Astrocyte (in vitro differentiated cells and primary cell): ENCODE measurements at regions not wholly inside any gene's neighbourhood (a gene's known extent, or its start where the extent isn't known, plus 50 kb on each side); places are given as distances from the start of the nearest gene placed in this dataset.
A peak's percentile ranks its signal among the peaks of the same experiment; 100 is the strongest.

Source experiments
- DNase-seq: peaks from one replicate; pipeline ENCODE4 v3.0.0-alpha.2; 2010; ENCODE audit warnings: low read depth
- FAIRE-seq: peaks from 2 replicates; lab custom pipeline; 2011; peaks lifted over from hg19 to GRCh38; lab: Jason Lieb, UNC
- H2AFZ ChIP-seq: 2 replicates; pipeline ENCODE4 v1.6.0; 2012; ENCODE audit warnings: low read depth, low read length, inconsistent platforms
- H3K27ac ChIP-seq: 2 replicates; pipeline ENCODE4 v1.5.1; 2011; ENCODE audit warnings: low read depth, low read length, inconsistent platforms
- H3K27me3 ChIP-seq: 2 replicates; pipeline ENCODE4 v1.6.0; 2011; ENCODE audit warnings: low read length, inconsistent platforms; ENCODE audit not compliant: insufficient read depth
- H3K36me3 ChIP-seq: 2 replicates; pipeline ENCODE4 v1.5.1; 2011; ENCODE audit warnings: low read length, inconsistent platforms; ENCODE audit not compliant: insufficient read depth
- H3K4me1 ChIP-seq: 2 replicates; pipeline ENCODE4 v1.5.1; 2011; ENCODE audit warnings: low read length, inconsistent platforms; ENCODE audit not compliant: insufficient read depth
- H3K4me2 ChIP-seq: 2 replicates; pipeline ENCODE4 v1.6.0; 2012; ENCODE audit warnings: low read length, inconsistent platforms
- H3K4me3 ChIP-seq: 2 replicates; pipeline ENCODE4 v1.5.1; 2011; ENCODE audit warnings: low read depth, mild to moderate bottlenecking, low read length, inconsistent platforms; ENCODE audit not compliant: insufficient read depth
- H3K79me2 ChIP-seq: 2 replicates; pipeline ENCODE4 v1.6.0; 2012; ENCODE audit warnings: mild to moderate bottlenecking, low read length, inconsistent platforms; ENCODE audit not compliant: insufficient read depth
- H3K9ac ChIP-seq: 2 replicates; pipeline ENCODE4 v1.6.0; 2012; ENCODE audit warnings: mild to moderate bottlenecking, low read length, inconsistent platforms
- H3K9me3 ChIP-seq: 2 replicates; pipeline ENCODE4 v1.5.1; 2012; ENCODE audit warnings: low read depth, mild to moderate bottlenecking, low read length, inconsistent platforms; ENCODE audit not compliant: insufficient read depth
- H4K20me1 ChIP-seq: 2 replicates; pipeline ENCODE4 v1.6.0; 2012; ENCODE audit warnings: low read length, inconsistent platforms; ENCODE audit not compliant: insufficient read depth
- H3K27ac Mint-ChIP-seq: one replicate; pipeline ENCODE4 v1.8.0; 2021; ENCODE audit warnings: mild to moderate bottlenecking, mixed read lengths; ENCODE audit not compliant: unreplicated experiment
- H3K27me3 Mint-ChIP-seq: one replicate; pipeline ENCODE4 v1.8.0; 2021; ENCODE audit warnings: low read depth, mixed read lengths; ENCODE audit not compliant: unreplicated experiment
- H3K36me3 Mint-ChIP-seq: one replicate; pipeline ENCODE4 v1.8.0; 2021; ENCODE audit warnings: low read depth, mixed read lengths; ENCODE audit not compliant: unreplicated experiment
- H3K4me1 Mint-ChIP-seq: one replicate; pipeline ENCODE4 v1.8.0; 2021; ENCODE audit warnings: low read depth, mixed read lengths; ENCODE audit not compliant: unreplicated experiment
- H3K4me3 Mint-ChIP-seq: one replicate; pipeline ENCODE4 v1.8.0; 2021; ENCODE audit warnings: mild to moderate bottlenecking, moderate library complexity, mixed read lengths; ENCODE audit not compliant: unreplicated experiment
- H3K9me3 Mint-ChIP-seq: one replicate; pipeline ENCODE4 v1.8.0; 2021; ENCODE audit warnings: mild to moderate bottlenecking, mixed read lengths; ENCODE audit not compliant: unreplicated experiment
- EZH2 ChIP-seq: IDR thresholded peaks from 2 replicates; pipeline ENCODE4 v1.6.1; 2012; ENCODE audit warnings: mild to moderate bottlenecking, low read length, inconsistent platforms; ENCODE audit not compliant: insufficient read depth
- TF ChIP-seq, protein P1 (sequence below): IDR thresholded peaks from 2 replicates; pipeline ENCODE4 v1.5.1; 2011; ENCODE audit warnings: low read depth, mild to moderate bottlenecking, inconsistent platforms, low read length, moderate library complexity; ENCODE audit not compliant: insufficient read depth

DNA sequence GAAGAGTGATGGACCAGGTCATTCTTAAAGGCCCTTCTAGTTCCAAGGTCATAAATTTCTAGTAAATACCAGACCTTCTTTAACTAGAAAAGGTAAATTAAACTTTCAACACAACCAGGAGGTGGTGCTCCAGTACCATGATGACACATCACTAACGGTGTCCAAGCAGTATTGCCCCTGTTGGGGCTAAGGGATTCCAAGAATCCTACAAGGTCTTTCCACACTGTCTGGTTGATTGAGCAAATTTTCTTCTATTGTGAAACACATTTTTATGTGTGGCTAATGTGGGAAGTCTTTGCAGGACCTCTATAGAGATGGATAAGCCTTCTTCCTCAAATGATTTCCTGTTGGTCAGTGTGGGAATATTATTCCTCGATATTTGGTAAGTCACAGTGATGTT is 459.6 kb upstream of the PAPPA start:
- no peaks in the 10 kb centered on the region for H3K36me3 ChIP-seq
- H2AFZ ChIP-seq: no peak overlapping the region
- H3K9ac ChIP-seq: no peak overlapping the region
- no peaks in the 10 kb centered on the region for H3K9me3 Mint-ChIP-seq
- FAIRE-seq (peak; percentile 78), DNase-seq (peak; percentile 86)
- no peak overlapping the region for H3K4me2 ChIP-seq
- H3K4me1 ChIP-seq: peaks cover 23% of the 10 kb centered on the region
- TF ChIP-seq, protein P1, sequence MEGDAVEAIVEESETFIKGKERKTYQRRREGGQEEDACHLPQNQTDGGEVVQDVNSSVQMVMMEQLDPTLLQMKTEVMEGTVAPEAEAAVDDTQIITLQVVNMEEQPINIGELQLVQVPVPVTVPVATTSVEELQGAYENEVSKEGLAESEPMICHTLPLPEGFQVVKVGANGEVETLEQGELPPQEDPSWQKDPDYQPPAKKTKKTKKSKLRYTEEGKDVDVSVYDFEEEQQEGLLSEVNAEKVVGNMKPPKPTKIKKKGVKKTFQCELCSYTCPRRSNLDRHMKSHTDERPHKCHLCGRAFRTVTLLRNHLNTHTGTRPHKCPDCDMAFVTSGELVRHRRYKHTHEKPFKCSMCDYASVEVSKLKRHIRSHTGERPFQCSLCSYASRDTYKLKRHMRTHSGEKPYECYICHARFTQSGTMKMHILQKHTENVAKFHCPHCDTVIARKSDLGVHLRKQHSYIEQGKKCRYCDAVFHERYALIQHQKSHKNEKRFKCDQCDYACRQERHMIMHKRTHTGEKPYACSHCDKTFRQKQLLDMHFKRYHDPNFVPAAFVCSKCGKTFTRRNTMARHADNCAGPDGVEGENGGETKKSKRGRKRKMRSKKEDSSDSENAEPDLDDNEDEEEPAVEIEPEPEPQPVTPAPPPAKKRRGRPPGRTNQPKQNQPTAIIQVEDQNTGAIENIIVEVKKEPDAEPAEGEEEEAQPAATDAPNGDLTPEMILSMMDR: peak; percentile 35
- TF ChIP-seq EZH2: no peak
- H3K4me1 Mint-ChIP-seq: peaks cover 35% of the 10 kb centered on the region
- no peaks in the 10 kb centered on the region for H3K36me3 Mint-ChIP-seq
- H3K27ac ChIP-seq: peak overlapping the region; percentile 17
- H4K20me1 ChIP-seq: no peaks in the 10 kb centered on the region
- no peaks in the 10 kb centered on the region for H3K9me3 ChIP-seq
- H3K27ac Mint-ChIP-seq: peak overlapping the region; percentile 92
- H3K27me3 ChIP-seq: no peaks in the 10 kb centered on the region
- H3K79me2 ChIP-seq: no peaks in the 10 kb centered on the region
- no peak overlapping the region for H3K4me3 Mint-ChIP-seq
- H3K27me3 Mint-ChIP-seq: no peaks in the 10 kb centered on the region
- no peak overlapping the region for H3K4me3 ChIP-seq

DNA sequence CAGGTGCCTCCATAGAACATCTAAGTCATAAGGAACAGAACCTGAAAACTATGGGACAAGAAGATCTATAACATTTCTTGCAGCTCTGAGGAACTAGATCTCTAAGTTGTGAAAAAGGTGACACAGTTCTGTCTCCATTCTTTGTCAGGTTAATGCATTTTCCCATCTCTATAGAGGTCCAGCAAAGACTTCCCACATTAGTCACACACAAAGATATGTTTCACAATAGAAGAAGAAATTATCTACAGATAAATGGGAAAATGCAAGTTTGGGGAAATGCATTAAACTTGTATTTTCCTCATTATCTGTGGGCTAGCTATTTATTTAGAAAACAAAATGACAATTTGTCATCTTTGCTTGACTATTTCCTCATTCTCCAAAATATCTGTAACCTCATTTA is 458.6 kb upstream of the PAPPA start:
- no peak for FAIRE-seq
- Mint-ChIP-seq H3K4me3 (no peak overlapping the region), H3K4me1 (peaks cover 35% of the 10 kb centered on the region), H3K36me3 (no peaks in the 10 kb centered on the region), H3K27me3 (no peaks in the 10 kb centered on the region), H3K9me3 (no peaks in the 10 kb centered on the region), H3K27ac (peak overlapping the region; percentile 50)
- H3K27ac ChIP-seq: no peak overlapping the region
- no peak for DNase-seq
- H3K9me3 ChIP-seq: no peaks in the 10 kb centered on the region
- H4K20me1 ChIP-seq: no peaks in the 10 kb centered on the region
- no peaks in the 10 kb centered on the region for H3K36me3 ChIP-seq
- no peak overlapping the region for H2AFZ ChIP-seq
- no peak overlapping the region for H3K4me3 ChIP-seq
- TF ChIP-seq EZH2: no peak
- TF ChIP-seq, protein P1: no peak
- no peak overlapping the region for H3K4me2 ChIP-seq
- H3K4me1 ChIP-seq: peaks cover 23% of the 10 kb centered on the region
- H3K9ac ChIP-seq: no peak overlapping the region
- H3K27me3 ChIP-seq: no peaks in the 10 kb centered on the region
- H3K79me2 ChIP-seq: no peaks in the 10 kb centered on the region

DNA sequence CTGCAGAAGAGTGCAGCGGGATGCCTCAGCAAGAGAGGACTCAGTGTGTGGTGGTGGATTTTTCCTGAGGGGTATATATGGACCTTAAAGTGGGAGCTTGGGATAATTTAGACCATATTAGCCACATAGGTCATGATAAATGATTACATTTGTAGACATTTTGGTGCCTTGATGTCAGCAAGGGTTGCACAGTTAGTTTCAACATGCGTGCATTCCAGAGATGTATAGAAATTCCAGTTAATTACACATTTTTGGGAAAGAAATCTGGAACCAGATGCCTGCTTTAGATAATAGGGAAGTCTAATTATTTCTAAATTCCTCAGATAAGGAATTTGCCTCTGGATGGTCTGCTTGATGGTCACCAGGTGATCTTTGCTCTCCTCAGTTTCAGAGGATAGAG is 440.6 kb upstream of the PAPPA start:
- Histone ChIP-seq H3K9ac (no peak overlapping the region), H3K4me2 (no peak overlapping the region), H3K36me3 (no peaks in the 10 kb centered on the region), H4K20me1 (no peaks in the 10 kb centered on the region), H3K79me2 (no peaks in the 10 kb centered on the region), H3K27me3 (no peaks in the 10 kb centered on the region), H3K4me1 (peaks cover 7% of the 10 kb centered on the region), H3K9me3 (no peaks in the 10 kb centered on the region), H2AFZ (no peak overlapping the region), H3K27ac (no peak overlapping the region), H3K4me3 (no peak overlapping the region)
- Mint-ChIP-seq H3K27ac (no peak overlapping the region), H3K36me3 (no peaks in the 10 kb centered on the region), H3K4me1 (peaks cover 20% of the 10 kb centered on the region), H3K9me3 (peaks cover 10% of the 10 kb centered on the region), H3K27me3 (no peaks in the 10 kb centered on the region), H3K4me3 (no peak overlapping the region)
- TF ChIP-seq, protein P1: no peak
- TF ChIP-seq EZH2: no peak
- no peak for DNase-seq
- FAIRE-seq: no peak
